GM21619 (cell line): ENCODE measurements at regions not wholly inside any gene's neighbourhood (a gene's known extent, or its start where the extent isn't known, plus 50 kb on each side); places are given as distances from the start of the nearest gene placed in this dataset.
A peak's percentile ranks its signal among the peaks of the same experiment; 100 is the strongest.

Experiments
- ATAC-seq: cut with Tn5 transposase; IDR thresholded peaks from one replicate; pipeline ENCODE4 v1.9.1; 2021; ENCODE audit not compliant: unreplicated experiment

GRCh38 chr7:21028186-21028585 is 241.5 kb upstream of the SP8 start:
- no peak for ATAC-seq

GRCh38 chr7:21028599-21028998 is 241.9 kb upstream of the SP8 start:
- ATAC-seq: no peak

GRCh38 chr7:21029006-21029405 is 242.3 kb upstream of the SP8 start:
- ATAC-seq: no peak

- no peak for ATAC-seq
Observed at GRCh38 chr7:21030237-21030871, 243.7 kb upstream of the SP8 start.

- no peak for ATAC-seq
Observed at GRCh38 chr7:21041252-21041651, 254.6 kb upstream of the SP8 start.

GRCh38 chr7:21041666-21042065 is 255.0 kb upstream of the SP8 start:
- no peak for ATAC-seq

GRCh38 chr7:21044384-21044783 is 257.7 kb upstream of the SP8 start:
- ATAC-seq: no peak

GRCh38 chr7:21044913-21045568 is 258.4 kb upstream of the SP8 start:
- no peak for ATAC-seq

GRCh38 chr7:21051865-21052264 is 265.2 kb upstream of the SP8 start:
- no peak for ATAC-seq

GRCh38 chr7:21054427-21055112 is 267.9 kb upstream of the SP8 start:
- no peak for ATAC-seq

- no peak for ATAC-seq
Observed at GRCh38 chr7:21059069-21059468, 272.4 kb upstream of the SP8 start.

GRCh38 chr7:21063106-21063505 is 276.4 kb upstream of the SP8 start:
- no peak for ATAC-seq

GRCh38 chr7:21064698-21065648 is 278.3 kb upstream of the SP8 start:
- ATAC-seq: no peak

- no peak for ATAC-seq
Observed at GRCh38 chr7:21066221-21066620, 279.5 kb upstream of the SP8 start.

GRCh38 chr7:21067216-21067615 is 280.5 kb upstream of the SP8 start:
- ATAC-seq: no peak

- ATAC-seq: no peak
Observed at GRCh38 chr7:21070571-21071090, 283.9 kb upstream of the SP8 start.

- peak; percentile 86 for ATAC-seq
Observed at GRCh38 chr7:21071561-21072501, 285.1 kb upstream of the SP8 start.

- ATAC-seq: no peak
Observed at GRCh38 chr7:21076054-21076453, 289.4 kb upstream of the SP8 start.

GRCh38 chr7:21076574-21076973 is 289.9 kb upstream of the SP8 start:
- ATAC-seq: no peak

GRCh38 chr7:21077602-21078001 is 290.9 kb upstream of the SP8 start:
- ATAC-seq: no peak
